Endodermal cell (in vitro differentiated cells): ENCODE measurements at regions not wholly inside any gene's neighbourhood (a gene's known extent, or its start where the extent isn't known, plus 50 kb on each side); places are given as distances from the start of the nearest gene placed in this dataset.
A peak's percentile ranks its signal among the peaks of the same experiment; 100 is the strongest.

ENCODE experiments used
- DNase-seq: peaks from one replicate; pipeline ENCODE4 v3.0.0-alpha.2; 2017
- H3K27ac ChIP-seq: 2 replicates; pipeline ENCODE4 v1.5.1; 2013; ENCODE audit warnings: mild to moderate bottlenecking, low read depth, low read length, moderate library complexity
- H3K27me3 ChIP-seq: 2 replicates; pipeline ENCODE4 v1.6.1; 2013; ENCODE audit warnings: mild to moderate bottlenecking, low read length, moderate library complexity; ENCODE audit not compliant: insufficient read depth, control insufficient read depth, poor library complexity, severe bottlenecking
- H3K36me3 ChIP-seq: 2 replicates; pipeline ENCODE4 v1.7.0; 2013; ENCODE audit warnings: mild to moderate bottlenecking, low read length, moderate library complexity; ENCODE audit not compliant: control insufficient read depth, insufficient read depth
- H3K4me1 ChIP-seq: one replicate; pipeline ENCODE4 v1.7.0; 2013; ENCODE audit warnings: low read length; ENCODE audit not compliant: control insufficient read depth, insufficient read depth
- H3K4me3 ChIP-seq: 2 replicates; pipeline ENCODE4 v1.5.1; 2013; ENCODE audit warnings: mild to moderate bottlenecking, low read length, moderate library complexity
- H3K9ac ChIP-seq: 2 replicates; pipeline ENCODE4 v1.6.1; 2013; ENCODE audit warnings: mild to moderate bottlenecking, low read length, moderate library complexity; ENCODE audit not compliant: poor library complexity, severe bottlenecking; ENCODE audit errors: extremely low read depth
- H3K9me3 ChIP-seq: 2 replicates; pipeline ENCODE4 v1.6.1; 2013; ENCODE audit warnings: mild to moderate bottlenecking, low read length, moderate library complexity; ENCODE audit not compliant: control insufficient read depth
- H3K27ac Mint-ChIP-seq: 2 replicates; pipeline ENCODE4 v1.8.0; 2020; ENCODE audit warnings: mixed read lengths
- H3K27me3 Mint-ChIP-seq: 2 replicates; pipeline ENCODE4 v1.8.0; 2021; ENCODE audit warnings: mild to moderate bottlenecking, mixed read lengths; ENCODE audit not compliant: insufficient read depth
- H3K36me3 Mint-ChIP-seq: 2 replicates; pipeline ENCODE4 v1.8.0; 2020; ENCODE audit warnings: low read depth, mixed read lengths
- H3K4me1 Mint-ChIP-seq: 2 replicates; pipeline ENCODE4 v1.8.0; 2020; ENCODE audit warnings: mixed read lengths
- H3K4me3 Mint-ChIP-seq: 2 replicates; pipeline ENCODE4 v1.8.0; 2020; ENCODE audit warnings: mild to moderate bottlenecking, moderate library complexity, mixed read lengths
- H3K9me3 Mint-ChIP-seq: 2 replicates; pipeline ENCODE4 v1.8.0; 2020; ENCODE audit warnings: mild to moderate bottlenecking, mixed read lengths
- WGBS, 2 experiments: methylation state at CpG; one replicate each; pipeline versions ENCODE4 v1.1.5 to v1.1.7; 2013; ENCODE audit warnings: missing lambda C conversion rate in 2 of 2, mixed read lengths in 1 of 2; ENCODE audit not compliant: insufficient coverage in 1 of 2, insufficient read length in 1 of 2; 5-methylcytosine and 5-hydroxymethylcytosine counted together
- TF ChIP-seq, protein P1 (sequence below): fragments of 200-600 bp; sonication (generic); conservative IDR thresholded peaks from 2 replicates; pipeline ENCODE4 v1.5.0; 2021; ENCODE audit warnings: antibody characterized with exemption, mild to moderate bottlenecking

DNA sequence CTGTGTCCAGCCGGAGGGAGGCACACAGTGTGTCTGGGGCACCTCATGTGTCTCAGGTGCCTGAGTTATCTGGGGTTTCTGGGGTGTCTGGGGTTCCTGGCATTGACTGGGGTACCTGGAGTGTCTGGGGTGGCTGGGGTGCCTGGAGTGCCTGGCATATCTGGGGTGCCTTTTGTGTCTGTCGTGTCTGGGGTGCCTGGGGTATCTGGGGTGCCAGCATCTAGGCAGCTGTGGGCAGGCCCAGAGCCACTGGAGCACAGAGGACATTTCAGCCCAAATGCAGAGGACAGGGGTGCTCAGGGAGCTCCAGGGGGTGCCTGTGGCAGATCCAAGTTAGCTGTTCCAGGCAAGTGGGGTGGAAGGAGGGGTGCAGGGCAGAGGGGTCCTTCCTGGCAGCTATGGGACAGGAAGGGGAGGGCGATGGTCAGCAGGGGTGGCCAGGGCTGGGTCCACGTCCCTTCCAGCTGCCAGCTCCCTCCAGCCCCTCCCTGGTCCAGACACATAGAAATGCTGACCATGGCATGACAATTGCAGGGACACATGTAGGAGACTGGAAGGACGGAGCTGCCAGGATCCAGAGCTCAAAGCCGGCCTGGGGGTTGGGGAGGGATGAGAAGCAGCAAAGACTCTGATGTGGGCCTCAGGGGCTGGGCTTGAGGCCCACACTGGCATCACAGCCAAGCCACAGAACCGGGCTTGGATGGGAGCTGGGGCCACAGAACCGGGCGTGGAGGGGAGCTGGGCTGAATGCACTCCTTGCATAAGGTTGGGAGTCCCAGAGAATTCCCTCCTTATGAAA, 133.0 kb downstream of the BRD1 start:
- H3K9ac ChIP-seq: no peak overlapping the region
- 81 to 82% methylated on average over 5 to 9 of the region's 9 CpGs for WGBS, 2 experiments
- peaks cover 2% of the 10 kb centered on the region for H3K27me3 Mint-ChIP-seq
- peak; percentile 5 for DNase-seq
- H3K27ac Mint-ChIP-seq: no peak overlapping the region
- no peaks in the 10 kb centered on the region for H3K4me1 Mint-ChIP-seq
- no peaks in the 10 kb centered on the region for H3K36me3 Mint-ChIP-seq
- no peak overlapping the region for H3K27ac ChIP-seq
- TF ChIP-seq, protein P1, sequence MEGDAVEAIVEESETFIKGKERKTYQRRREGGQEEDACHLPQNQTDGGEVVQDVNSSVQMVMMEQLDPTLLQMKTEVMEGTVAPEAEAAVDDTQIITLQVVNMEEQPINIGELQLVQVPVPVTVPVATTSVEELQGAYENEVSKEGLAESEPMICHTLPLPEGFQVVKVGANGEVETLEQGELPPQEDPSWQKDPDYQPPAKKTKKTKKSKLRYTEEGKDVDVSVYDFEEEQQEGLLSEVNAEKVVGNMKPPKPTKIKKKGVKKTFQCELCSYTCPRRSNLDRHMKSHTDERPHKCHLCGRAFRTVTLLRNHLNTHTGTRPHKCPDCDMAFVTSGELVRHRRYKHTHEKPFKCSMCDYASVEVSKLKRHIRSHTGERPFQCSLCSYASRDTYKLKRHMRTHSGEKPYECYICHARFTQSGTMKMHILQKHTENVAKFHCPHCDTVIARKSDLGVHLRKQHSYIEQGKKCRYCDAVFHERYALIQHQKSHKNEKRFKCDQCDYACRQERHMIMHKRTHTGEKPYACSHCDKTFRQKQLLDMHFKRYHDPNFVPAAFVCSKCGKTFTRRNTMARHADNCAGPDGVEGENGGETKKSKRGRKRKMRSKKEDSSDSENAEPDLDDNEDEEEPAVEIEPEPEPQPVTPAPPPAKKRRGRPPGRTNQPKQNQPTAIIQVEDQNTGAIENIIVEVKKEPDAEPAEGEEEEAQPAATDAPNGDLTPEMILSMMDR: no peak
- H3K4me1 ChIP-seq: no peaks in the 10 kb centered on the region
- no peaks in the 10 kb centered on the region for H3K27me3 ChIP-seq
- no peak overlapping the region for H3K4me3 ChIP-seq
- H3K4me3 Mint-ChIP-seq: no peak overlapping the region
- no peaks in the 10 kb centered on the region for H3K36me3 ChIP-seq
- peaks cover 36% of the 10 kb centered on the region for H3K9me3 Mint-ChIP-seq
- H3K9me3 ChIP-seq: peaks cover 4% of the 10 kb centered on the region

DNA sequence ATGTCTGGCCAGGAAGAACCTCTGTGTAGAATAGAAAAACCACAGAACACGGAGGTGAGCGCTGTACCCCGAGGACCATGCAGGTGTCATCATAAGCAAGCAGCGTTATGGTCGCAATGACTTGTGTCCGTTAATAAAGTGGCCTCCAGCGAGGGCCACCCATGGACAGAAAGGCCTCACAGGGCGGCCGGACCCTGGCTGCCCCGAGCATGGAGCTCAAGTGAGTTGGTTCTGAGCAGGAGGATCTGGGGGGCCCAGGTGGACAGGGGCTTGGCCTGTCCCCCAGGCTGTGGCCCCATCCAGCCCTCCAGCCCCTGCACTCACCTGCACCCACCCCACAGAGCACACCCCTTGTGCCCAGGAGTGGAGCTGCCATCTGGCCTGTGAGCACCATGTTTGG, 133.8 kb downstream of the BRD1 start:
- Histone ChIP-seq H3K27ac (no peak overlapping the region), H3K4me1 (no peaks in the 10 kb centered on the region), H3K9ac (no peak overlapping the region), H3K9me3 (peaks cover 4% of the 10 kb centered on the region), H3K27me3 (no peaks in the 10 kb centered on the region), H3K36me3 (no peaks in the 10 kb centered on the region), H3K4me3 (no peak overlapping the region)
- Mint-ChIP-seq H3K4me1 (no peaks in the 10 kb centered on the region), H3K4me3 (no peak overlapping the region), H3K27ac (no peak overlapping the region), H3K9me3 (peaks cover 36% of the 10 kb centered on the region), H3K27me3 (peaks cover 2% of the 10 kb centered on the region), H3K36me3 (no peaks in the 10 kb centered on the region)
- WGBS, 2 experiments: 86 to 95% methylated on average over 6 to 10 of the region's 10 CpGs
- DNase-seq: no peak
- TF ChIP-seq, protein P1: no peak

DNA sequence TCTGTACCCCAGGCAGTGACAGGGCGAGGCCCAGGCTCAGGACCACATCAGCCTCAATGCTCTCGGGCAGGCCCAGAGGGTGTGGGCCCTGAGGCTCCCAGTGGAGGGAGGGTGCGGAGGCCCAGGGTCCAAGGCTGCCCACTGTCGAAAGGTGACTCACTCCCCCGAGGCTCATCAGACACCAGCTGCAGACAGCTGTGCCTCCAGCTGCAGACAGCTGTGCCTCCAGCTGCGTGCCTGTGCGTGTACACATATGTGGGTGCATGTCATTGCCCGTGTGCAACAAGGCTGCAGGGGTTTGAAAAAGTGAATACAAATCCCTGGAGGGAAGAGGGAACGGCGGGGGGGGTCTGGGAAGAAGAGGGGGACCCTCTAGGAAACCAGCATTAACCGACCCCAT, 134.3 kb downstream of the BRD1 start:
- Histone ChIP-seq H3K9ac (no peak overlapping the region), H3K4me3 (no peak overlapping the region), H3K36me3 (no peaks in the 10 kb centered on the region), H3K9me3 (peaks cover 4% of the 10 kb centered on the region), H3K4me1 (no peaks in the 10 kb centered on the region), H3K27me3 (no peaks in the 10 kb centered on the region), H3K27ac (no peak overlapping the region)
- H3K36me3 Mint-ChIP-seq: no peaks in the 10 kb centered on the region
- 80 to 85% methylated on average over 9 to 11 of the region's 11 CpGs for WGBS, 2 experiments
- H3K27ac Mint-ChIP-seq: no peak overlapping the region
- TF ChIP-seq, protein P1: no peak
- H3K27me3 Mint-ChIP-seq: peaks cover 2% of the 10 kb centered on the region
- no peaks in the 10 kb centered on the region for H3K4me1 Mint-ChIP-seq
- H3K4me3 Mint-ChIP-seq: no peak overlapping the region
- H3K9me3 Mint-ChIP-seq: peaks cover 36% of the 10 kb centered on the region
- peak; percentile 22 for DNase-seq
